CD4-positive, alpha-beta T cell treated with Interleukin-6 at 100 ng/mL for 8 hours (primary cell): ENCODE measurements at regions not wholly inside any gene's neighbourhood (a gene's known extent, or its start where the extent isn't known, plus 50 kb on each side); places are given as distances from the start of the nearest gene placed in this dataset.

Experiments used
- DNase-seq: peaks from one replicate; pipeline ENCODE4 v3.0.0-alpha.2; 2020; ENCODE audit warnings: mixed read lengths, low spot score

DNA sequence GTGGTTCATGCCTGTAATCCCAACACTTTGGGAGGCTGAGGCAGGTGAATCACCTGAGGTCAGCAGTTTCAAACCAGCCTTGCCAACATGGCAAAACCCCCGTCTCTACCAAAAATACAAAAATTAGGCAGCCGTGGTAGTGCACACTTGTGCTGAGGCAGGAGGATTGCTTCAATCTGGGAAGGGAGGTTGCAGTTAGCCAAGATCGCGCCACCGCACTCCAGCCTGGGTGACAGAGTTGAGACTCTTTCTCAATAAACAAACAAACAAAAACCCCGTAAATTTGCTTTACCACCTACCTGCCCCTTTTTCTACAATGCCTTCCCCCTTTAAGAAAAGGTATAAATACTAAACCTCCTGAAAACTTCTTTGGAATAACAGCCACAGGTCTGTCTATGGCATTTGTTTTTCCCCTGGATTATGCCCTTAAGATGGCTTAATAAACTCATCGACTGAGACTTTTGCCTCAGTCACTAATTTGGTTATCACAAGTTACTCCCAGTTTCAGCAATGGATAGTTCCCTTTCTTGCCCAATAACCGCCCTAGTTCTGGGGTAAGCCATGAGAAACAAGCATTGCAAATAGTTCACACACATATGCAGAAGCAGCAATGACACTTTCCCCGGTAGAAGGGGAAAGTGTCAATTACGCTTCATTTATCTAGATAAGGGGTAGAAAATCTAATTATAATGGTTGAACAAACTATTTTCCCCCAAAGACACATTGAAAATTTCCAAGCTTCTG lies 52.8 kb upstream of the SVIL start:
- DNase-seq = no peak

DNA sequence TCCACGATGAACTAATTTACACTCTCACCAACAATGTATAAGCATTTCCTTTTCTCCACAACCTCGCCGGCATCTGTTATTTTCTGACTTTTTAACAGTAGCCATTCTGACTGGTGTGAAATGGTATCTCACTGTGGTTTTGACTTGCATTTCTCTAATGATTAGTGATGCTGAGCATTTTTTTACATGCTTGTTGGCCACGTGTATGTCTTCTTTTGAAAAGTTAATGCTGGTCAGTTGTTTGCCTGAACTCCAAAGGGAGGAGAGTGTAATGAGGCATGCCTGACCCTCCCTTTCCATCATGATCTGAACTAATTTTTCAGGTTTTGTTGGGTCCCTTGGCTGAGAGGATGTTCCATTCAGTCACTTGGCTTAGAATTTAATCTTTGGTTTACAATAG lies 50.7 kb upstream of the SVIL start:
- no peak for DNase-seq
